B cell (primary cell): ENCODE measurements at regions not wholly inside any gene's neighbourhood (a gene's known extent, or its start where the extent isn't known, plus 50 kb on each side); places are given as distances from the start of the nearest gene placed in this dataset.

Experiments used
- ATAC-seq: fragments of 200-7000 bp; cut with Tn5 transposase; one replicate; pipeline ENCODE4 v1.10.0; 2021; ENCODE audit warnings: low read depth, mild to moderate bottlenecking, moderate number of reproducible peaks, moderate library complexity
- CTCF ChIA-PET: fragments of 350-600 bp; sonication (Branson Sonifier 250); formaldehyde crosslinking; loops from one replicate; lab custom pipeline; 2021; ENCODE audit warnings: antibody characterized with exemption, inconsistent platforms; lab: Charles Lee
- POLR2A ChIA-PET: fragments of 350-600 bp; sonication (Branson Sonifier 250); formaldehyde crosslinking; loops from one replicate; lab custom pipeline; 2021; ENCODE audit warnings: antibody characterized with exemption; lab: Charles Lee
- DNase-seq: peaks from one replicate; pipeline ENCODE4 v3.0.0; 2013
- H2AFZ ChIP-seq: 2 replicates; pipeline ENCODE4 v1.6.1; 2012; ENCODE audit warnings: mild to moderate bottlenecking, low read depth, low read length; ENCODE audit not compliant: insufficient read depth, poor library complexity, severe bottlenecking
- H3K27ac ChIP-seq, 2 donors: 1 replicate in 1 of 2; 2 replicates in 1 of 2; pipeline ENCODE4 v1.5.1; 2012 to 2013; ENCODE audit warnings: low read length in 2 of 2, mild to moderate bottlenecking in 2 of 2, moderate library complexity in 1 of 2
- H3K27me3 ChIP-seq, 4 experiments: fragments of 200-600 bp in 1 of 4; sonication (generic) in 1 of 4; replicated peaks in 1 of 4; 1 replicate in 2 of 4; 2 replicates in 2 of 4; pipeline versions ENCODE4 v1.6.1 to v1.7.0; 2013 to 2016; ENCODE audit warnings: low read length in 3 of 4, mild to moderate bottlenecking in 2 of 4, mixed read lengths in 1 of 4, moderate library complexity in 1 of 4; ENCODE audit not compliant: insufficient read depth in 4 of 4, control insufficient read depth in 3 of 4; ENCODE audit errors: control extremely low read depth in 1 of 4
- H3K36me3 ChIP-seq, 2 experiments: replicated peaks in 1 of 2; 1 replicate in 1 of 2; 2 replicates in 1 of 2; pipeline versions ENCODE4 v1.6.1 to v1.7.1; 2013; ENCODE audit warnings: low read length in 1 of 2; ENCODE audit not compliant: insufficient read depth in 2 of 2, control insufficient read depth in 1 of 2; ENCODE audit errors: control extremely low read depth in 1 of 2, extremely low read depth in 1 of 2
- H3K4me1 ChIP-seq, 2 donors: fragments of 200-600 bp in 1 of 2; sonication (generic) in 1 of 2; 1 replicate in 1 of 2; 2 replicates in 1 of 2; pipeline versions ENCODE4 v1.5.1 to v1.6.1; 2013 to 2017; ENCODE audit warnings: low read length in 2 of 2; ENCODE audit not compliant: control insufficient read depth in 2 of 2, insufficient read depth in 2 of 2
- H3K4me2 ChIP-seq: replicated peaks from 2 replicates; pipeline ENCODE3; 2012; ENCODE audit warnings: mild to moderate bottlenecking, low read depth, low read length; ENCODE audit not compliant: poor library complexity, severe bottlenecking
- H3K4me3 ChIP-seq, 5 experiments: fragments of 200-600 bp in 1 of 5; sonication (generic) in 1 of 5; 1 replicate in 3 of 5; 2 replicates in 2 of 5; pipeline versions ENCODE4 v1.5.1 to v1.7.0; 2011 to 2016; ENCODE audit warnings: low read length in 4 of 5, mild to moderate bottlenecking in 4 of 5, low read depth in 2 of 5, control low read depth in 1 of 5, moderate library complexity in 1 of 5; ENCODE audit not compliant: insufficient read depth in 1 of 5; ENCODE audit errors: control extremely low read depth in 1 of 5, extremely low read depth in 1 of 5
- H3K79me2 ChIP-seq: fragments of 200-600 bp; sonication (generic); one replicate; pipeline ENCODE4 v1.6.0; 2016; ENCODE audit warnings: low read length; ENCODE audit not compliant: control insufficient read depth, insufficient read depth
- H3K9ac ChIP-seq: fragments of 200-600 bp; sonication (generic); 2 replicates; pipeline ENCODE4 v1.6.1; 2017; ENCODE audit warnings: mild to moderate bottlenecking, low read length, moderate library complexity
- H3K9me3 ChIP-seq, 3 donors: one replicate each; pipeline versions ENCODE4 v1.6.1 to v1.7.1; 2013; ENCODE audit warnings: low read length in 2 of 3; ENCODE audit not compliant: control insufficient read depth in 2 of 3, insufficient read depth in 1 of 3; ENCODE audit errors: control extremely low read depth in 1 of 3
- H4K20me1 ChIP-seq: 2 replicates; pipeline ENCODE4 v1.6.0; 2012; ENCODE audit warnings: mild to moderate bottlenecking, low read length; ENCODE audit not compliant: insufficient read depth, control insufficient read depth, poor library complexity, severe bottlenecking
- H3K27ac Mint-ChIP-seq: one replicate; pipeline ENCODE4 v1.8.0; 2021; ENCODE audit warnings: mixed read lengths
- H3K27me3 Mint-ChIP-seq: one replicate; pipeline ENCODE4 v1.8.0; 2021; ENCODE audit warnings: mixed read lengths
- H3K4me1 Mint-ChIP-seq: one replicate; pipeline ENCODE4 v1.8.0; 2021; ENCODE audit warnings: mixed read lengths
- H3K4me3 Mint-ChIP-seq: one replicate; pipeline ENCODE4 v1.8.0; 2021; ENCODE audit warnings: mixed read lengths
- H3K9me3 Mint-ChIP-seq: one replicate; pipeline ENCODE4 v1.8.0; 2022; ENCODE audit warnings: mixed read lengths; ENCODE audit not compliant: insufficient read depth
- CTCF ChIP-seq: fragments of 200-600 bp; IDR thresholded peaks from one replicate; pipeline ENCODE4 v1.8.0; 2022; ENCODE audit warnings: antibody characterized with exemption, mild to moderate bottlenecking
- EZH2 ChIP-seq: IDR thresholded peaks from 2 replicates; pipeline ENCODE4 v1.6.1; 2012; ENCODE audit warnings: borderline replicate concordance, low read depth, mild to moderate bottlenecking, moderate library complexity, low read length; ENCODE audit not compliant: insufficient read depth, poor library complexity, severe bottlenecking
- WGBS: methylation state at CpG from one replicate; pipeline ENCODE4 v1.1.5; 2013; ENCODE audit warnings: missing lambda C conversion rate; ENCODE audit not compliant: insufficient coverage; 5-methylcytosine and 5-hydroxymethylcytosine counted together
- intact Hi-C: fragments of 100-400 bp; cut with micrococcal nuclease; formaldehyde crosslinking; loops from one replicate; pipeline ENCODE4 v1.10.0; 2022

- no peak for ATAC-seq
These were observed 166.3 kb upstream of the KIF2A start for GRCh38 chr5:62139741-62140140.

GRCh38 chr5:62142351-62142750 is 163.7 kb upstream of the KIF2A start:
- intact Hi-C loops: no loop called here
- Histone ChIP-seq H3K9me3 (no peaks in the 10 kb centered on the region), H3K4me1 (no peaks in the 10 kb centered on the region), H3K4me2 (no peak overlapping the region), H2AFZ (no peak overlapping the region), H3K4me3 (no peak overlapping the region), H3K36me3 (no peaks in the 10 kb centered on the region), H3K27me3 (no peaks in the 10 kb centered on the region), H4K20me1 (no peaks in the 10 kb centered on the region), H3K9ac (no peak overlapping the region), H3K27ac (no peak overlapping the region), H3K79me2 (no peaks in the 10 kb centered on the region)
- ATAC-seq (no peak), DNase-seq (no peak)
- TF ChIP-seq EZH2 (no peak), CTCF (no peak)
- Mint-ChIP-seq H3K9me3 (no peaks in the 10 kb centered on the region), H3K4me1 (no peaks in the 10 kb centered on the region), H3K27ac (no peak overlapping the region), H3K27me3 (peaks cover 22% of the 10 kb centered on the region), H3K4me3 (no peak overlapping the region)
- no CpG with 5 or more reads among the region's 4 CpGs for WGBS
- ChIA-PET CTCF (interaction anchor here (0.9 kb wide), 1 partner anchor 14 kb away, joined by 3 read pairs; no protein-coding TSS in a partner anchor), POLR2A (no interaction called here)

More at GRCh38 chr5:62139741-62140140, 166.3 kb upstream of the KIF2A start:
- no peaks in the 10 kb centered on the region for H3K27me3 ChIP-seq
- TF ChIP-seq CTCF: no peak
- TF ChIP-seq EZH2: no peak
- intact Hi-C loops: no loop called here
- H3K79me2 ChIP-seq: no peaks in the 10 kb centered on the region
- H3K27ac ChIP-seq: no peak overlapping the region
- H3K4me1 ChIP-seq: no peaks in the 10 kb centered on the region
- ChIA-PET POLR2A (no interaction called here), CTCF (no interaction called here)
- no peaks in the 10 kb centered on the region for H3K9me3 ChIP-seq
- Mint-ChIP-seq H3K27me3 (peaks cover 14% of the 10 kb centered on the region), H3K4me1 (no peaks in the 10 kb centered on the region), H3K27ac (no peak overlapping the region), H3K9me3 (no peaks in the 10 kb centered on the region), H3K4me3 (no peak overlapping the region)
- 91% methylated on average over 2 of the region's 2 CpGs for WGBS
- no peaks in the 10 kb centered on the region for H3K36me3 ChIP-seq
- no peak overlapping the region for H3K9ac ChIP-seq
- no peak overlapping the region for H2AFZ ChIP-seq
- no peak overlapping the region for H3K4me3 ChIP-seq
- no peak overlapping the region for H3K4me2 ChIP-seq
- no peaks in the 10 kb centered on the region for H4K20me1 ChIP-seq
- DNase-seq: no peak
